Uterus (tissue), 2 donors: ENCODE measurements at regions not wholly inside any gene's neighbourhood (a gene's known extent, or its start where the extent isn't known, plus 50 kb on each side); places are given as distances from the start of the nearest gene placed in this dataset.

Experiments used
- POLR2A ChIP-seq, 2 donors: fragments of 450-650 bp; IDR thresholded peaks; one replicate each; pipeline ENCODE4 v1.6.1; 2016; ENCODE audit warnings: antibody characterized with exemption in 2 of 2, mild to moderate bottlenecking in 1 of 2, moderate library complexity in 1 of 2
- TF ChIP-seq, protein P1 (sequence below), 4 experiments: fragments of 200-600 bp in 2 of 4; fragments of 450-650 bp in 2 of 4; sonication (generic) in 2 of 4; IDR thresholded peaks; one replicate each; pipeline ENCODE4 v1.5.1; 2016 to 2019; ENCODE audit warnings: antibody characterized with exemption in 4 of 4, mild to moderate bottlenecking in 2 of 4, moderate library complexity in 1 of 4

DNA sequence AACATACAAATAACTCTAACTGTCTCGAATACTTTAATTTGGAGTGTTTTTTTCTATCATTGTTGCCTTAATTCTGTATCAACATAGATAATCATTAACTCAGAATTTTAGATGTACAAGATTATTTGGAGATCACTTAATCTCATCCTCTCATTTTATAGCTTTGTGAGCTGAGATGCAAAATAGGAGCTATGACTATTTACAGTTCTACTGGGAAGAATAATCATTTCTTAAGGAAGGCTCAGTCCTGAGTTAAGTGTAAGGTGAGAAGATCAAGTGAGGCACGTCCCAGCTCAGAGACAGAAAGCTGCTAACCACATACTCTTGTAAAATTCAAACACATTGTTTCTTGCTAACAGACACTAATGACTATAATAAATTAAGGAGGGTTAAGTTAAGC, 66.2 kb downstream of the CCDC54 start:
- TF ChIP-seq, protein P1, sequence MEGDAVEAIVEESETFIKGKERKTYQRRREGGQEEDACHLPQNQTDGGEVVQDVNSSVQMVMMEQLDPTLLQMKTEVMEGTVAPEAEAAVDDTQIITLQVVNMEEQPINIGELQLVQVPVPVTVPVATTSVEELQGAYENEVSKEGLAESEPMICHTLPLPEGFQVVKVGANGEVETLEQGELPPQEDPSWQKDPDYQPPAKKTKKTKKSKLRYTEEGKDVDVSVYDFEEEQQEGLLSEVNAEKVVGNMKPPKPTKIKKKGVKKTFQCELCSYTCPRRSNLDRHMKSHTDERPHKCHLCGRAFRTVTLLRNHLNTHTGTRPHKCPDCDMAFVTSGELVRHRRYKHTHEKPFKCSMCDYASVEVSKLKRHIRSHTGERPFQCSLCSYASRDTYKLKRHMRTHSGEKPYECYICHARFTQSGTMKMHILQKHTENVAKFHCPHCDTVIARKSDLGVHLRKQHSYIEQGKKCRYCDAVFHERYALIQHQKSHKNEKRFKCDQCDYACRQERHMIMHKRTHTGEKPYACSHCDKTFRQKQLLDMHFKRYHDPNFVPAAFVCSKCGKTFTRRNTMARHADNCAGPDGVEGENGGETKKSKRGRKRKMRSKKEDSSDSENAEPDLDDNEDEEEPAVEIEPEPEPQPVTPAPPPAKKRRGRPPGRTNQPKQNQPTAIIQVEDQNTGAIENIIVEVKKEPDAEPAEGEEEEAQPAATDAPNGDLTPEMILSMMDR (IDR thresholded peaks at IDR 0.05) = no peak
- no peak for TF ChIP-seq POLR2A (IDR thresholded peaks at IDR 0.05)
